Hematopoietic multipotent progenitor cell (in vitro differentiated cells): ENCODE measurements at regions not wholly inside any gene's neighbourhood (a gene's known extent, or its start where the extent isn't known, plus 50 kb on each side); places are given as distances from the start of the nearest gene placed in this dataset.
"Not testable (repeated sequence)": the region's sequence is repeated elsewhere in the genome, so short reads cannot be mapped to it uniquely, and the experiment has no call there.

Source experiments
- DNase-seq, 3 donors: peaks; one replicate each; pipeline ENCODE4 v3.0.0-alpha.2; 2011 to 2015; ENCODE audit warnings: low read depth in 2 of 3, low spot score in 2 of 3

DNA sequence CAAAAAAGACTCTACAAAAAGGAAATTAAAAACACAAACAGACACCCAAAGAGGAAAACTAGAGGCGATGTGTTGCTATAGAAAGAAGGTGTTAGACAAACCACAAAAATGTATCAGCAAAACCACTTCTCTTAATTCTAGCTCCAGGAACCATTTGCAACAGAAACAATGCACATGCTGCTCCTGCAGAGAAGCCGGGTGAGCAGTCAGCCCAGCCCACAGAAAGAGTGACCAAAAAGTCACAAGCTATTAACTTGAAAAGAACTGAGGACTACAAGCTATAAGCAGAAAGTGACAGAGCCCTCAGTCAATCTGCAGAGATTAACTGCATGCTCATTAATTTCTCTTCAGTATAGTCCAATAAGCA, 96.2 kb upstream of the KLHL13 start:
- DNase-seq: peak in 2 of 3 donors; percentile 18 to 67

DNA sequence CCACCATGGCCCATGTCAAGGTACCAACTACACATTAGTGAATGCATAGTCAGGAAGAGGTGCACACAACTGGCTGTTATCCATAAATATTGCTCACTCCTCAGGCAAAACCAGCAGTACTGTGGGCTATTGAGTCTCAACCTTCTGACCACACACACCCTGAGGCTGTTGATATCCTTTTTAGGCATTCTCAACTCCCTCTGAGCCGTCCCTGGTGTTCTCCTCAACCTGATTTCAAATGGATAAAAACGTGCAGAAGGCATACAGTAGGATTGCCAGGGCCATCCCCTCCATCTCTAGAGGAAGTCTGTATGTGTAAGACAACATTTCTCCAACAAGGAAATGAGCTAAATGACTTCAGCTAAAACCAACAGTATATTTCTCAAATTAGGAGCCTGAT, 98.7 kb upstream of the KLHL13 start:
- DNase-seq: no peak

DNA sequence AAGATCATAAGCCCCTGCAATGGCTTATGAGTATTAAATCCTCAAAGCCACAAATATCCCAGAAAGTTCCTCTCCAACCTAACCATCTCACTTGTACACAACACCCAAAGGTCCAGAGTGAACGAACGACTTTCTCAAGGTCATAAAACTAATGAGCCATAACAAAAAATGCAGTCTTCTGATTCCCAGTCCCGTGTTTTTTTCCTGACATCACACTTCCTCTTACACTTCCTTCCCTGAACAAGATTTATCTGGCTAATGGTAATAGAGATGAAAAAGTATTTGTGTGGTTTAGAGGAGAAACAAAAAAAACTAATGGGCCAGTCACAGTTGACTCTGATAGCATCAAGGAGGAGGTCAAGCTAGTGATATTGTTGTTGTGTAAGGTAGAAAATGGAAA, 99.5 kb upstream of the KLHL13 start:
- no peak for DNase-seq

DNA sequence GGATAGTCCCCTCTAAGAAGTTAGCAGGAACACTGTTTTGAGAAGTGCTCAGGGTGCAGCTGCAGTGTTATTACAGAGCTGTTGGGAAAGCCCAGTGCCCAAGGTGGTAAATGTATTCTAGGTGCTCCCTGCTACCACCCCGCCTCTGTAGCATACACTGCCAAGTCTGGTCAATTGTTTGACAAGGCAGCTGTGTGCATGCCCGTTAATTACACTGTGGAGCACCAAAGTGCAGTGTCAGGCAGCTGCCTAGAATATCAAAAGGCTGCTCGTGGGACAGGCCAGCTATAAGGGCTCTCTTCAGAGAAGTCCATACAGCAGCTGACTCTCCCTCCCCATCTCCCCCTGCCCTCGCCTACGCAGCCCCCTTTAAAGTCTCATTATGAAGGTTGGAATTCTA, 99.9 kb upstream of the KLHL13 start:
- DNase-seq: no peak

DNA sequence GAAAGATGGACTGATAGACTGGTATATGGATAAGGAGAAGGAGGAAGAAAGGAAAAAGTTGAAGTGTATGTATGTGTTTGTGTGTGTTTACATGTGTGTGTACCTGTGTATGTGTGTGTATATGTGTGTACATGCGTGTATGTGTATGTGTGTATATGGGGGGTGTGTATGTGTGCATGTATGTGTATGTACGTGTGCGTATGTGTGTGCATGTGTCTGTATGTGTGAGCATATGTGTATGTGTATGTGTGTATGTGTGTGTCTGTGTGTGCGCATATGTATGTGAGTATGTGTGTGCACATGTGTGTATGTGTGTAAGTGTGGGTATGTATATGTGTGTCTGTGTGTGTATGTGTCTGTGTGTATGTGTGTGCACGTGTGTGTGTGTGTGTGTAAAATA, 101.5 kb upstream of the KLHL13 start:
- no peak for DNase-seq

DNA sequence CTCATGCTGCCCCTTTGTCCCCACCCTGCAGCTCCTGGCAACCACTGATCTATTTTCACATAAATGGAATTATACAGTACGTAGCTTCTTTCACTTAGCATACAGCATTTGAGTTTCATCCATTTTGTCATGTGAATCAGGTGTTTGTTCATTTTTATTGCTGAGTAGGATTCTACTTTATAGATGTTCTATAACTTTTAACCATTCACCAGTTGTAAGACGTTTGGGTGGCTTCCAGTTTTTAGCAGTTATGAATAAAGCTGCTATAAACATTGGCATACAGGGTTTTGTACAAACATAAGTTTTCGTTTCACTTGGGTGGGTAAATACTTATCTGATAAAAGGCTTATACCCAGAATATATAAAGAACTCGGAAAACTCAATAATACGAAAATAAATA, 102.3 kb upstream of the KLHL13 start:
- no peak for DNase-seq

DNA sequence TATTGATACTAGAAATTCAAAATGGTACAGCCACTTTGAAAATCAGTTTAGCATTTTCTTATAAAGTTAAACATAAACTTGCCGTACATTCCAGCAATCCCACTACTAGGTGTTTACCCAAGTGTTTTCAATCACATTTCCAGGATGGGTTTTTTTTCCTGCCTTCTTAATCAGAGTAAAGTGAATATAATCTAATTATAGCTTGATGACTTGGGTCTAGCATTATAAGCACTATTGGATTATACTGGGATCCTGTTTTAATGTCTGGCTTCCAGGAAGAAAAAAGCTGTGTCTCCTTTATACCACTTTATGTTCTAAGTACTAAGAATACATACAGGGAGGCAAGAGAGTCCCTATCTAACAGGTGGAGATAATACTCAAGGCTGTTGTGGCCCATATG, 103.3 kb upstream of the KLHL13 start:
- DNase-seq: no peak

DNA sequence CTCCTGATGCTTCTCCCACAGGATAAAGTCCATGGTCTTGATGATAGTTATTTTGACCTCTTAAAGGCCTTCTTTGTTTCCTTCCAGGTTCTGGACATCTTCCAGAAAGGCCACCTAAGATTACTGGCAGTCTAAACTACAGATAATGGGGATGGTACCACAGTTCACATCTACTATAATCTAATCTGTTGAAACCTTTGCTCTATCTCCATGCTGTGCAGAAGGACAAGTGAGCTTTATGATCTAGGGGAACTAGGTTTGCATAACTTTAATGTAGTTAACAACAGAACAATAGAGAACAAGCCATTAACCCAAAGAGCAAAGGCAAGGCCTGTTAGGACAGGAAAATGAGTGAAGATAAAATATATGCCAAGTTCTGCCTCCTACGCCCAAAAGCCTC, 103.9 kb upstream of the KLHL13 start:
- DNase-seq: no peak

DNA sequence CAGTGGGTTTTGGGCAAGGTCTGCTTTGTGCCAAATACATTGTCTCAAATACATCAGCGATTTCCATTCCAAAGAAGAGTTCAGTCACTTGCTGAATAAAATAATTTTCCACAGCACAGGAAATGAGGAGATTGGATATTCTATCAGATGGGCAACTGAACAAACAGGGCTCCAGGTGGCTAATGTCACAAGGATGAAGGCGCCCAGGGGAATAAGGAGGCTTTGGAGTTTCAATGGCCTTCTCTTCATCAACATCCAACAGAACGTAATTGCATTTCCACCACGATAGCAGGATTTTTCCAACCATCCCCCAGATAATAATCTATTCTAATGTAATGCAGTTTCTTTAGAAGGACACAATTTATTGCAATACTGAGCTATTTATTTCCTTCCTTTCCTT, 104.7 kb upstream of the KLHL13 start:
- DNase-seq: no peak

DNA sequence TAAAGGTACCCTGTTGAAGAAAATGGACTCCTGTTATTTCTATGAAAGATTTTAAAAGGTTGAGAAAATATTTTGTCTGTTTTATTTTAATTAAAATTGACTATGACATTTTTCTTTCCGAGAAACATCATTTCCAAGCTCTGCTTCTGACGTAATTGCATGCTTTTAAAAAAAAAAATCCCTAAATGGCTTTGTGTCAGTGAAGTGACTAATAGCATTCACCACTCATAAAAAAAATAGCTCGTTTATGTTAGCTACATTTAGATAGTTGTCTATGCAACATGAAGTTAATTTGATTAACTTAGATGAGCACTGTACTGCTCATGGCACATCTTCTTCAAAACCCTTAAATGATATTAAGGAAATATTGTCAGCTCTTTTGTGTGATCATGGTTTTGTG, 105.1 kb upstream of the KLHL13 start:
- DNase-seq: no peak

DNA sequence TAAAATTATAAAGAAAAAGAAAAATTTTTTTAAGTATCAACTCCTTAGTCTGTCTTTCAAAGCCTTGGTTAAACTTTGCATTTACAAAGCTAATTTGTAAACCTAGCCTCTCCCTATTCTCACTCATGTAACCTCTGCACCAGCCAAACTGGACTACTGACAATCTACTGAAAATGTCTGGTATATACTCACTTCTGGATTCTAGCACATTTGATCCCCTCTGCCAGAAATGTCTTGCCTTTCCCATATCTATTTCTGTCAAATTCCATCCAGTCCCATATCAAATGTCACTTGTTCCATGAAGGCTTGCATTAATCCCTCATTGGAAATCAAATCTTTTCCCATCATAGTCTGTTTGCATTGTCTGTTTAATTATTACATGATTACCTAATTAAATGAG, 105.8 kb upstream of the KLHL13 start:
- no peak for DNase-seq

DNA sequence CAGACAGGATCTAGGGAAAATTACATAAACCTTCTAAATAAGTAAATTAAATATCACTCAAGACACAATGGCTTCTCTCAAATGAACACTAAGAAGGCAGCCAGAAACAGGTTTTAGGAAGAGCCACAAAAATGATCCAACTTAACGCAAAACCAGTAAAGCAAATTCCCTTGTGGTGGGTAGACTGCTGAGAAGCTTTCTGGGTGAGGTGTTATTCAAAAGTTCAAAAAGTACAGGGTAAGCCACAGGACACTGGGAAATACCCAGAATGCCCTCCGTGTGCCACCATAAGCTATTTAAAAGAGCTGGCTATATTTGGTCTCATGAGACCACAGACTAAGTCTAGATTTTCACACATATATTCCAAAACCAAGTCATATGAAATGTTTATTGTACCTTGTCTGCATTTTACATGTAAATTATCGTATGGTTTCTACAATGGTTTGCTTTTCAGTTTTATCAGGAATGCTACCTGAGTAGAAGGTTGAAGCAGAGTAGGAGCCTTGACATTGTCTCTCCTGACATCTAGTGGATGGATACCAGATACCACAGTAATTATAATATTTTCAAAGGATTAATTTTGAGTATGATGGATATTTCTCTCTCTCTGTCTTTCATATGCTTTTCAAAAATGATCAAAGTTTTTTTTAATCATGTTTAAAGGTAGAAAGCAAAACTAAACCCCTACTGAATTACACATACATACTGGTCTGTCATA, 109.3 kb upstream of the KLHL13 start:
- DNase-seq: peak in 1 of 3 donors; percentile 43

DNA sequence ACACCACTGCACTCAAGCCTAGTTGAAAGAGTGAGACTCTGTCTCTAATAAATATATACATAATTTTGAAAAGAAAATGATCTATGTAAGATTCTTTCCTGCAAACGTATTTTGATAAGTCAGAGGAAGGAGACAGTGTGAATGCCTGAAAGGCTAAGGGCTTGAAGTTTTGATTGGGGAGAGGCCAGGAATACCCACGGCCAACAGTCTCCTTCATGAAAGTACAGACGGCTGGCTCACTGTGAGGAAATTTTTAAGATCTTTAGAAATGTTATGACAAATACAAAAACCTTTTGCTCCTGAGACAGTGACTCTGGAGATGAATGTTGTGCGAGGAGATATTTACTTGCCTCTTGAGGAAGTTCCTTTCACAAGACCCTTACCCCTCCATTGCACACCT, 111.4 kb upstream of the KLHL13 start:
- no peak for DNase-seq

DNA sequence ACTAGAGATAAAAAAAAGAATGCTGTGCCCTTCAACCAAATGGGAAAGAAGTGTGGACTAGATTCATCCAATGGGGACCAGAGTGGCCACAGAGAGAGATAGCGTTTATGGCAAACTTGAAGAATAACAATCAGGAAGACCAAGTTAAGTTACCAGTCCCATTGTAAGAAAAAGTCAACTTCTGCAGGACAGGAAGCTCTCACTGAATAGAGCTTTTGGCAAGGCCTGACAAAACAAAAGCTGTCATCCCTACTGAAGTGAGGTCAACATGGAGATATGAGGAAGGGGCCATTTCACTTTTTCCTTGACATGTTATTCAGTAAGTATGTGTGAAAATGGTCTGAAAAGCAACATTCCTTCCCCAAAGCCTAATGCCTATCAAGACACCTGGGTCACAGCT, 111.8 kb upstream of the KLHL13 start:
- no peak for DNase-seq

DNA sequence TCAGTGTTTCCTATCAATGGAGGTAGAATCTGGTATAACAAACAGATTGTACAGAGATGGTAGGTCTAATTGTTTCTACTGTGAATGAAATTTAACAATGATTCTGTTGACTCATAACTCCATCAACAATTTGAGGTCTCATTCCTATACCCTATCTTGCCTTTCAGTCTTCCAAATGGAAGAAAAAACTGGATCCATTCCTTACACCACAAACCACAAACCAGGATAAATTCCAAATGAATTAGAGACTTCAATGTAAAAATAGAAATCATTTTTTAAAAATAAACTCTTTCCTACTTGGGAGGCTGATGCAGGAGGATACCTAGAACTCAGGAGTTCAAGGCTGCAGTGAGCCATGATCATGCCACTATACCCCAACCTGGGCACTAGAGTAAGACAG, 114.4 kb upstream of the WDR44 start:
- no peak for DNase-seq

DNA sequence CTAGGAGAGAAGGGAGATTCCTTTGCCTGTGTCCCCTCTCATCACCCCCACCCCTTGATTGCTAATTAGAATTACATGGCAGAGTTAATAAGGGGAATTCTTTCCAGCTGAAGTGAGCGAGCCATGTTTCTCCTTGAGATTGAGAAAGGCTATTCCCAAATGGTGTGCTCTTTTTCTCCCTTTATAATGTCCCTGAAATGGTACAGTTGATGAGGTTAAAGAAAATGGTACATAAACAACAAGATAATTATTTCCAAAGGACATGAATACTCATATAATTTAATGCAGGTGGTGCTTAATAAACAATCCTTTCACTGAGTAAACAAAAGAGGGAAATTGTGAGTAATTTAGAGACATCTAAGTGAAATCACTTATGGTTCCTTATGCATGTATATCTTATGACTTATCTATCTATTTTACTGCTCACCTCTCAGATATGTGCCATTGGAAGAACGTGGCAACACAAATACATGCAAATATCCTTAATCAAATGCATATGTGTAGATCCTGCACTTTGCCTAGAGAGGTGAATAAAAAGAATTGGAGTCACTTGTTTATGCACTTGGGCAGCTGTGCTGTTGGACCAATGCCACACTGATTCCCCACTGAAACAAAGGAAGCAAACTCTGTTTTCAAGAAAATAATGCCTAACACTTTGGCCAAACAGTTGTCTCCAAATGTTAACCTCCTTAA, 106.6 kb upstream of the WDR44 start:
- no peak for DNase-seq

DNA sequence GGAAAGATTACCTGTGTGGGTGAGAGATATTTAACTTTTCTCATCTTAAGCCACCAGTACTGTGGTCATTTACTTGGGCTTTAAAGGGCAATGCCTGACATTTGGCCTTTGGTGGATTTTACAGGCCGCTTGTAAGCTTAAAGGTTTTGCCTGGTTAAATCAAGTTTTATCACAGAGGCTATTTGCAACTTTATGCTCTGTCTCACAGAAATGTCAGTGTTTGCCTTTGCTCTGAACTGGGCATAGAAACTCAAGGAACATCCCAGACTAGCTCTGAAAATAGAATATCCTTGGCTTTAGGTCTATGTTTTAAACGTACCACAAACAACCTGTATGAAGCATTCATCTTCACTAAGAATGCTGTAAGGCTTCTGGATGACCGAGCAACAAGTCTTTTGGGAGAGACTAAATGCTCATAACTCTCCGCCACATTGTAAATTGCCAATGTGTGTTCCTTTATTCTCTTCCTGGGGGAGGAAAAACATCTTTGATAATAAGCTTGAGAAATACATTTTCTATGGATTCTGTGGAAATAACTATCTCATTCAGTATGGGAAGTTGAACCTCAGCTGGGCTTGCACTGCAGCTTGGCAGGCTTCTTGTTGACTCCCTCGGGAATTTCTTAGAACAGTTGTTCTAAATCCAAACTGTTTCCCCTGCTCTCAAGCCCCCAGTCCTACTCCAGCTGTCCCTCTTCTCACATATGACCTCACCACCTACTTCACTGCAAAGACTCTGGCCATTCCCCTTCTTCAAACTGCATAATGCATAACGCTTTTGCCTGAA, 105.8 kb upstream of the WDR44 start:
- no peak for DNase-seq

DNA sequence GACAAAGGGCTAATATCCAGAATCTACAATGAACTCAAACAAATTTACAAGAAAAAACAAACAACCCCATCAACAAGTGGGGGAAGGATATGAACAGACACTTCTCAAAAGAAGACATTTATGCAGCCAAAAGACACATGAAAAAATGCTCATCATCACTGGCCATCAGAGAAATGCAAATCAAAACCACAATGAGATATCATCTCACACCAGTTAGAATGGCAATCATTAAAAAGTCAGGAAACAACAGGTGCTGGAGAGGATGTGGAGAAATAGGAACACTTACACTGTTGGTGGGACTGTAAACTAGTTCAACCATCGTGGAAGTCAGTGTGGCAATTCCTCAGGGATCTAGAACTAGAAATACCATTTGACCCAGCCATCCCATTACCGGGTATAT, 98.9 kb upstream of the WDR44 start:
- DNase-seq: not testable (repeated sequence)

DNA sequence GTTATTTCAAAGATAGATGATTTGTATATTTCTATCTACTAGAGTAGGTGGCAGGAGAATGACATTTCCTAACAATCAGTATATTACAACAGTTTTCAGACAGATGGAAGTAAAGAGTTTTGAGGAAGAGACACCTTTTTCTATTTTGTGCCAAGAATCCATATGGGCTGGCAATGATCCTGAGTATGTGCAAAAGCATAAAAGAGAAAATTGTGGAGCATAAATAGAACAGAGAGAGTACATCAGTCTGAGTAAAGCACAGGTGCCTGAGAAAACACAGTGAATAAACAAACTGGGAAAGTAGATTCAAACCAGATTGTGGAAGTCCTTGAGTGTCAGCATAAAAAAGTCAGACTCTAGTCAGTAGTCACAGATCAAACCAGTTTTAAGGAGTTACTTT, 96.8 kb upstream of the WDR44 start:
- no peak for DNase-seq

DNA sequence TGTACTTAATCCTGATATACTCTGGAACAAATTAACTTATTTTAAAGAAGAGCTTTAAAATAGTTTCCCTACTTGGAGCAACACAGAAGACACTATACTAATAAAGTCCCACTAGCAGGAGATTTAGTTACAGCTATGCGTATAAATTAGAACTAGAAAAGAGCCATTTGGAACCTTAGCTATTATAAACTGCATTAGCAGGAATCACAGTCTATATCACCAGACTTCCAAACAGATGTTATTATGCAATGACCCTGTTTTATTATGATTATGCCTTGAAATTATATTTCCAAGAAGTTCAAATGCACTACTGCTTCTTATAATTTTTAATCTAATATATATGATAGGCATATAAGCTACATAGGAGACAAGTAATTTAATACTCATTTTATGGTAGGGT, 95.5 kb upstream of the WDR44 start:
- DNase-seq: no peak

DNA sequence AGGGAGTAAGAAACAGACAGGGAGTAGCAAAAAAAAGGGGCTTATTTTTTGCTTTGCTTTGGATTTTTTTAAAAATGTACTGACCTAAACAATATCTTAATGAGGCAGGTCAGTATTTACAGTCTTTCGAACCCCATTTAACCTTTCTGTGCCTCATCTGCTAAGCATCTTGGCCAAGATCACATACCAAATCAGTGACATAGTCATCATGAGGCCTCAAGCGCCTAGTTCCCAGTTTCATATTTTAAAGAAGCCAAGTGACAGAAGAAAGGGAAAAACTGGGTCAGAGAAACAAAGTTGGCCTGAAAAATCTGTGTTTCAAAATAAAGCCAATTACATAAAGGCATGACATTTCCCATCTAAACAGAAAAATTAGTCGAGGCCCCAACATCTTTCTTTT, 94.6 kb upstream of the WDR44 start:
- DNase-seq: no peak

DNA sequence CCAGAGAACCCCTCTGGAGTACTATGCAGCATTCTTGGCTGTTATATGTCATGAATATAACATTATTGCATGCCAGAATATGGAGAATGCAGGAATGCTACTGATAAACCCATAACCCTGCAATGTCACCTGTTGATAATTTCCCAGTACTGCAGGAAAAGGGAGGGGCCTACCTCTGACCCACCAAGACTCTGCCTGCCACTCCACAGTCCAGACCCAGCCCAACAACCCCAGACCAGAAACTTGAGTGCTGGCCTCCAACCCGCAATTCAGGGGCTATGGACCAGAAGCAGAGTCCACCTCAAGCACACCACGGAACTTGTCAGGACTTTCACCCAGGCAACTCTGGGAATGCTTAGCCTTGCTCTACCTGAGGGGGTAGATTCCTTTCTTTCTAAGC, 92.9 kb upstream of the WDR44 start:
- DNase-seq: no peak
